Esophagus squamous epithelium (tissue), 5 donors: ENCODE measurements at regions not wholly inside any gene's neighbourhood (a gene's known extent, or its start where the extent isn't known, plus 50 kb on each side); places are given as distances from the start of the nearest gene placed in this dataset.

Source experiments
- DNase-seq: peaks from one replicate; lab custom pipeline; 2025; lab: John Stamatoyannopoulos, UW
- H3K27ac ChIP-seq, 4 donors: fragments of 200-600 bp; sonication (generic); one replicate each; pipeline ENCODE4 v1.5.1; 2016 to 2019; ENCODE audit warnings: mild to moderate bottlenecking in 1 of 4
- H3K27me3 ChIP-seq, 4 donors: fragments of 200-600 bp; sonication (generic); 1 replicate in 3 of 4; 2 replicates in 1 of 4; pipeline versions ENCODE4 v1.5.1 to v1.6.0; 2017 to 2021; ENCODE audit warnings: antibody characterized with exemption in 1 of 4
- H3K36me3 ChIP-seq, 3 donors: fragments of 200-600 bp; sonication (generic); one replicate each; pipeline ENCODE4 v1.5.1; 2016 to 2019
- H3K4me1 ChIP-seq, 3 donors: fragments of 200-600 bp; sonication (generic); one replicate each; pipeline ENCODE4 v1.5.1; 2017 to 2019
- H3K4me3 ChIP-seq, 4 donors: fragments of 200-600 bp; sonication (generic); 1 replicate in 3 of 4; 2 replicates in 1 of 4; pipeline ENCODE4 v1.5.1; 2016 to 2019; ENCODE audit warnings: mild to moderate bottlenecking in 2 of 4, moderate library complexity in 1 of 4
- H3K9me3 ChIP-seq, 3 donors: fragments of 200-600 bp; sonication (generic); one replicate each; pipeline ENCODE4 v1.5.1; 2016 to 2019
- CTCF ChIP-seq, 6 experiments: fragments of 450-650 bp in 4 of 6; fragments of 200-600 bp in 2 of 6; sonication (generic) in 2 of 6; IDR thresholded peaks; one replicate each; pipeline ENCODE4 v1.5.1; 2016 to 2019; ENCODE audit warnings: antibody characterized with exemption in 6 of 6, mild to moderate bottlenecking in 4 of 6, moderate library complexity in 4 of 6
- POLR2A ChIP-seq, 4 donors: fragments of 450-650 bp; IDR thresholded peaks; one replicate each; pipeline ENCODE4 v1.6.1; 2017; ENCODE audit warnings: antibody characterized with exemption in 4 of 4, mild to moderate bottlenecking in 4 of 4, moderate library complexity in 3 of 4
- WGBS, 2 donors: methylation state at CpG; one replicate each; pipeline ENCODE4 v1.1.5; 2018; 5-methylcytosine and 5-hydroxymethylcytosine counted together
- intact Hi-C: fragments of 100-400 bp; cut with DNase I; formaldehyde crosslinking; loops from one replicate; pipeline ENCODE4 v1.15.0; 2022
- donor health status: DM: yes; HTN: yes; CAD: no.

DNA sequence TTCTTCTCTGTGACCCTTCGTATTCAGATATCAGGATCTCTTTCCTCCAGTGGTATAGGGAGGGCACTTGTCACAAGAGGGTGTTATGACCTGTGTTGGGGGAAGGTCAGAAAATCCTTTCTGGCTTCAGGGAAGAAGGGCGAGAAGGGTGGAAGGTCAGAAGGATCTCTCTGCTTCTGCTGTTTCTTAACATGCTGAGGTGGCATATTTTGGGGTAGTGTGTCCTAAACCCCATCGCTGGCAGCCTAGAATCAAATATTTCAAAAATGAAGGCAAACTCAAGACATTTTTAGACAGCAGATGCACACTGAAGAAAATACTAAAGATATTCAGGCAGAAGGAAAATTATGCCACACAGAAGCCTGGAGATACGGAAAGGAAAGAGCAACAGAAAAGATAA is 207.6 kb downstream of the TM2D1 start:
- Histone ChIP-seq H3K27me3 (no peaks in the 10 kb centered on the region), H3K27ac (no peak overlapping the region), H3K9me3 (no peaks in the 10 kb centered on the region), H3K36me3 (no peaks in the 10 kb centered on the region), H3K4me3 (no peak overlapping the region), H3K4me1 (peaks cover 0 to 27% (median 2%) of the 10 kb centered on the region in 3 donors)
- WGBS, 2 donors = 94 to 95% methylated on average over 3 to 4 of the region's 4 CpGs
- TF ChIP-seq CTCF (IDR thresholded peaks at IDR 0.05) (no peak), POLR2A (IDR thresholded peaks at IDR 0.05) (no peak)
- intact Hi-C loops = no loop called here
- DNase-seq = no peak

DNA sequence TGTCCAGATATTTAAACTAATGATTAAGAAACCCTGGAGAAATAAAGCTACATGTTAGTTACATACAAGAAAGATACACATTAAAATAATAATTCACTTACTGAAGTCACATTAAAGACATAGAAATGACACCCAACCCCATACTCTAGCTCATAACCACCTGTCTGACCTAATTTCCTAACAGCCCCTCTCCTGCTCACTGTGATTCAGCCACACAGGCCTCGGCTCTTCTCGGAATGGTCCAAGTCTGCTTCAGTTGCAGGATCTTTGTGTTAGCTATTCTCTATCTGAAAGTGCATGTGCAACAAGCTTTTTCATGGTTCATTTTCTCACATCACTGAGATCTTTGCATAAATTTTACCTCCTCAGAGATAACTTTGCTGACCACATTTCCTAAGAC is 209.8 kb downstream of the TM2D1 start:
- TF ChIP-seq CTCF (IDR thresholded peaks at IDR 0.05) (no peak), POLR2A (IDR thresholded peaks at IDR 0.05) (no peak)
- no peak overlapping the region for H3K27ac ChIP-seq
- WGBS, 2 donors = 79 to 88% methylated on average over 2 of the region's 2 CpGs
- no peaks in the 10 kb centered on the region for H3K27me3 ChIP-seq
- no peak overlapping the region for H3K4me3 ChIP-seq
- H3K36me3 ChIP-seq = no peaks in the 10 kb centered on the region
- peaks cover 0 to 22% (median 2%) of the 10 kb centered on the region in 3 donors for H3K4me1 ChIP-seq
- no peak for DNase-seq
- intact Hi-C loops = no loop called here
- no peaks in the 10 kb centered on the region for H3K9me3 ChIP-seq
